ENCODE measurements at regions not wholly inside any gene's neighbourhood (a gene's known extent, or its start where the extent isn't known, plus 50 kb on each side); places are given as distances from the start of the nearest gene placed in this dataset.
A peak's percentile ranks its signal among the peaks of the same experiment; 100 is the strongest.

- no CpG with 5 or more reads among the region's 7 CpGs for WGBS (ENCODE audit: extremely low coverage, insufficient coverage, low lambda C conversion rate)
- H3K18ac ChIP-seq (ENCODE audit: low read length) = no peak overlapping the region
- no peak overlapping the region for H3K4me3 ChIP-seq (ENCODE audit: low read length)
- no peak overlapping the region for H3K4me2 ChIP-seq (ENCODE audit: low read length)
- H3K56ac ChIP-seq (ENCODE audit: low read length) = no peak overlapping the region
- no peak overlapping the region for H2AK5ac ChIP-seq (ENCODE audit: low read length)
- H4K5ac ChIP-seq (ENCODE audit: low read length) = no peak overlapping the region
- H2BK15ac ChIP-seq (replicated peaks; ENCODE audit: low read depth) = no peak overlapping the region
- no peaks in the 10 kb centered on the region for H3K79me2 ChIP-seq (ENCODE audit: control insufficient read depth, insufficient read depth, low read length)
- H3K27ac ChIP-seq (ENCODE audit: low read depth, low read length) = no peak overlapping the region
- no peaks in the 10 kb centered on the region for H3K27me3 ChIP-seq (ENCODE audit: insufficient read depth, low read length, poor library complexity)
- H3K4ac ChIP-seq (ENCODE audit: low read depth, low read length) = no peak overlapping the region
- no peak overlapping the region for H3K23ac ChIP-seq (ENCODE audit: low read length)
- no peaks in the 10 kb centered on the region for H3K36me3 ChIP-seq (ENCODE audit: control insufficient read depth, insufficient read depth, low read length)
- no peaks in the 10 kb centered on the region for H3K4me1 ChIP-seq (ENCODE audit: control insufficient read depth, low read depth, low read length)
- no peak overlapping the region for H4K8ac ChIP-seq (ENCODE audit: low read depth, low read length)
- no peak overlapping the region for H2BK120ac ChIP-seq (ENCODE audit: low read depth, low read length)
- H2BK5ac ChIP-seq (ENCODE audit: low read length) = no peak overlapping the region
- H3K79me1 ChIP-seq (ENCODE audit: low read length) = no peaks in the 10 kb centered on the region
- DNase-seq = peak; percentile 84
- H3K9ac ChIP-seq (ENCODE audit: low read length) = no peak overlapping the region
Measured at GRCh38 chr22:45096256-45096907, 67.3 kb upstream of the NUP50 start.

GRCh38 chr22:45097061-45097460, 66.7 kb upstream of the NUP50 start:
- Histone ChIP-seq H3K27me3 (ENCODE audit: insufficient read depth, low read length, poor library complexity) (no peaks in the 10 kb centered on the region), H3K23ac (ENCODE audit: low read length) (no peak overlapping the region), H2BK15ac (replicated peaks; ENCODE audit: low read depth) (no peak overlapping the region), H2BK120ac (ENCODE audit: low read depth, low read length) (no peak overlapping the region), H3K9ac (ENCODE audit: low read length) (no peak overlapping the region), H4K8ac (ENCODE audit: low read depth, low read length) (no peak overlapping the region), H2BK5ac (ENCODE audit: low read length) (no peak overlapping the region), H3K56ac (ENCODE audit: low read length) (no peak overlapping the region), H2AK5ac (ENCODE audit: low read length) (no peak overlapping the region), H3K79me1 (ENCODE audit: low read length) (no peaks in the 10 kb centered on the region), H3K4me3 (ENCODE audit: low read length) (no peak overlapping the region), H4K5ac (ENCODE audit: low read length) (no peak overlapping the region), H3K4me2 (ENCODE audit: low read length) (no peak overlapping the region), H3K36me3 (ENCODE audit: control insufficient read depth, insufficient read depth, low read length) (no peaks in the 10 kb centered on the region), H3K79me2 (ENCODE audit: control insufficient read depth, insufficient read depth, low read length) (no peaks in the 10 kb centered on the region), H3K4ac (ENCODE audit: low read depth, low read length) (no peak overlapping the region), H3K4me1 (ENCODE audit: control insufficient read depth, low read depth, low read length) (no peaks in the 10 kb centered on the region), H3K18ac (ENCODE audit: low read length) (no peak overlapping the region), H3K27ac (ENCODE audit: low read depth, low read length) (no peak overlapping the region)
- no CpG with 5 or more reads among the region's 3 CpGs for WGBS (ENCODE audit: extremely low coverage, insufficient coverage, low lambda C conversion rate)
- no peak for DNase-seq

DNA sequence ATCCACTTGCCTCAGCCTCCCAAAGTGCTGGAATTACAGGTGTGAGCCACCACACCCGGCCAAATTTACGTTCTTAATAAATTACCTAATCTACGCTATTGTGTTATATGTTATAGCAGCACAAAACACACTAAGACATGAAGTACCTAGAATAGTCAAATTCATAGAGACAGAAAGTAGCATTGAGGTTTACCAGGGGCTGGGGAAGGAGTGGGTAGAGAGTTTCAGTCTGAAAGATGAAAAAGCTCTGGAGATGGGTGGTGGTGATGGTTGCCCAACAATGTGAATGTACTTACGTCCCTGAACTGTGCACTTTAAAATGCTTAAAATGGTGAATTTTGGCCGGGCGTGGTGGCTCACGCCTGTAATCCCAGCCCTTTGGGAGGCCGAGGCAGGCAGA, 65.7 kb upstream of the NUP50 start:
- Histone ChIP-seq H3K79me2 (ENCODE audit: control insufficient read depth, insufficient read depth, low read length) (no peaks in the 10 kb centered on the region), H3K18ac (ENCODE audit: low read length) (no peak overlapping the region), H3K4me3 (ENCODE audit: low read length) (no peak overlapping the region), H2BK120ac (ENCODE audit: low read depth, low read length) (no peak overlapping the region), H2AK5ac (ENCODE audit: low read length) (no peak overlapping the region), H3K27me3 (ENCODE audit: insufficient read depth, low read length, poor library complexity) (no peaks in the 10 kb centered on the region), H2BK15ac (replicated peaks; ENCODE audit: low read depth) (no peak overlapping the region), H4K8ac (ENCODE audit: low read depth, low read length) (no peak overlapping the region), H3K23ac (ENCODE audit: low read length) (no peak overlapping the region), H2BK5ac (ENCODE audit: low read length) (no peak overlapping the region), H3K27ac (ENCODE audit: low read depth, low read length) (no peak overlapping the region), H3K36me3 (ENCODE audit: control insufficient read depth, insufficient read depth, low read length) (no peaks in the 10 kb centered on the region), H3K4me2 (ENCODE audit: low read length) (no peak overlapping the region), H4K5ac (ENCODE audit: low read length) (no peak overlapping the region), H3K79me1 (ENCODE audit: low read length) (no peaks in the 10 kb centered on the region), H3K9ac (ENCODE audit: low read length) (no peak overlapping the region), H3K56ac (ENCODE audit: low read length) (no peak overlapping the region), H3K4ac (ENCODE audit: low read depth, low read length) (no peak overlapping the region), H3K4me1 (ENCODE audit: control insufficient read depth, low read depth, low read length) (no peaks in the 10 kb centered on the region)
- WGBS (ENCODE audit: extremely low coverage, insufficient coverage, low lambda C conversion rate) = no CpG with 5 or more reads among the region's 8 CpGs
- no peak for DNase-seq

- no peak overlapping the region for H3K18ac ChIP-seq (ENCODE audit: low read length)
- H3K27ac ChIP-seq (ENCODE audit: low read depth, low read length) = no peak overlapping the region
- DNase-seq = no peak
- H3K4ac ChIP-seq (ENCODE audit: low read depth, low read length) = no peak overlapping the region
- H2BK120ac ChIP-seq (ENCODE audit: low read depth, low read length) = no peak overlapping the region
- no peak overlapping the region for H4K8ac ChIP-seq (ENCODE audit: low read depth, low read length)
- no peaks in the 10 kb centered on the region for H3K36me3 ChIP-seq (ENCODE audit: control insufficient read depth, insufficient read depth, low read length)
- no peak overlapping the region for H3K56ac ChIP-seq (ENCODE audit: low read length)
- no peak overlapping the region for H2BK15ac ChIP-seq (replicated peaks; ENCODE audit: low read depth)
- H3K27me3 ChIP-seq (ENCODE audit: insufficient read depth, low read length, poor library complexity) = no peaks in the 10 kb centered on the region
- WGBS (ENCODE audit: extremely low coverage, insufficient coverage, low lambda C conversion rate) = no CpG with 5 or more reads among the region's 9 CpGs
- no peak overlapping the region for H3K9ac ChIP-seq (ENCODE audit: low read length)
- H3K4me2 ChIP-seq (ENCODE audit: low read length) = no peak overlapping the region
- H3K23ac ChIP-seq (ENCODE audit: low read length) = no peak overlapping the region
- no peak overlapping the region for H2BK5ac ChIP-seq (ENCODE audit: low read length)
- no peaks in the 10 kb centered on the region for H3K79me1 ChIP-seq (ENCODE audit: low read length)
- no peaks in the 10 kb centered on the region for H3K4me1 ChIP-seq (ENCODE audit: control insufficient read depth, low read depth, low read length)
- H4K5ac ChIP-seq (ENCODE audit: low read length) = no peak overlapping the region
- no peak overlapping the region for H3K4me3 ChIP-seq (ENCODE audit: low read length)
- H3K79me2 ChIP-seq (ENCODE audit: control insufficient read depth, insufficient read depth, low read length) = no peaks in the 10 kb centered on the region
- no peak overlapping the region for H2AK5ac ChIP-seq (ENCODE audit: low read length)
Measured at GRCh38 chr22:45099961-45100360, 63.8 kb upstream of the NUP50 start.

DNA sequence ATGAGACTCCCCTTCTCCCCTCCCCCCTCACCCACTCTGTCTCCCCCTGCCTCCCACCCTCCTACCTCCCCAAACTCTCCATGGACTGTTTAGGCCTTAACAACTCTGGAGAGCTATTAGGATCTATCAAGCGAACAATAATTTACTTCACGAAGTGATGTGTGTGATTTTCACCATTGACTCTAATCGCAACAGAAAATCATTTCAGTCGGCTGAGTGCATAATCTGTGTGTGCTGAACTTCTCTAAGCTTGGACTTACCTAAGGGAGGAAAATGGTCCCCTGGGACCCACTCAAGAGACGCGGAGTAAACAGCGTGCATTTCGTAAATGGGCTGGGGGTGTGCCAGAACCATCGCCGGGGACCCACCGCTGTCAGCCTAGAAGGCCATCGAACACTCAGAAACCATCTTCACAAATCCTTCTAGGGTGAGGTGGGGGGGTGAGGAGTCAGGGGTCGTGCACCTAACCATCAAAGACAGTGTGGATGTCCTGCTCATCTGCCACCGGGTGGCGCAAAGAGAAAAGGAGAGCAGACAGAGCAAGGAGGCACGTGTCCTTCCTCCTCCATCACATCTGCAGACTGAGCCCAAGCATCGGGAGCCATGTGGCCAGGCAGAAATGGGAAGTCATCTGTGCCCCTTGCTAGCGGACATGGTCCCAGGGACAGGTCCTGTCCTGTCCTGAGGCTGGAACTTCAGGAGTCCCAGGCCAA, 62.1 kb upstream of the NUP50 start:
- Histone ChIP-seq H3K27ac (ENCODE audit: low read depth, low read length) (no peak overlapping the region), H3K27me3 (ENCODE audit: insufficient read depth, low read length, poor library complexity) (no peaks in the 10 kb centered on the region), H3K4me1 (ENCODE audit: control insufficient read depth, low read depth, low read length) (no peaks in the 10 kb centered on the region), H2BK15ac (replicated peaks; ENCODE audit: low read depth) (no peak overlapping the region), H2BK5ac (ENCODE audit: low read length) (no peak overlapping the region), H3K79me1 (ENCODE audit: low read length) (no peaks in the 10 kb centered on the region), H3K4me3 (ENCODE audit: low read length) (no peak overlapping the region), H4K5ac (ENCODE audit: low read length) (no peak overlapping the region), H3K9ac (ENCODE audit: low read length) (no peak overlapping the region), H4K8ac (ENCODE audit: low read depth, low read length) (no peak overlapping the region), H2BK120ac (ENCODE audit: low read depth, low read length) (no peak overlapping the region), H3K56ac (ENCODE audit: low read length) (no peak overlapping the region), H3K23ac (ENCODE audit: low read length) (no peak overlapping the region), H3K4me2 (ENCODE audit: low read length) (no peak overlapping the region), H2AK5ac (ENCODE audit: low read length) (no peak overlapping the region), H3K79me2 (ENCODE audit: control insufficient read depth, insufficient read depth, low read length) (no peaks in the 10 kb centered on the region), H3K18ac (ENCODE audit: low read length) (no peak overlapping the region), H3K36me3 (ENCODE audit: control insufficient read depth, insufficient read depth, low read length) (no peaks in the 10 kb centered on the region), H3K4ac (ENCODE audit: low read depth, low read length) (no peak overlapping the region)
- peak; percentile 83 for DNase-seq
- WGBS (ENCODE audit: extremely low coverage, insufficient coverage, low lambda C conversion rate) = no CpG with 5 or more reads among the region's 18 CpGs

Measured in mesendoderm (in vitro differentiated cells).